Neutrophil (primary cell): ENCODE measurements at regions not wholly inside any gene's neighbourhood (a gene's known extent, or its start where the extent isn't known, plus 50 kb on each side); places are given as distances from the start of the nearest gene placed in this dataset.

Experiments used
- H3K27ac ChIP-seq: fragments of 200-600 bp; sonication (generic); 2 replicates; pipeline ENCODE4 v1.5.1; 2016; ENCODE audit warnings: mild to moderate bottlenecking, moderate library complexity
- H3K27me3 ChIP-seq: fragments of 200-600 bp; sonication (generic); 2 replicates; pipeline ENCODE4 v1.6.0; 2016; ENCODE audit warnings: mild to moderate bottlenecking
- H3K36me3 ChIP-seq: fragments of 200-600 bp; sonication (generic); 2 replicates; pipeline ENCODE4 v1.5.1; 2017
- H3K4me1 ChIP-seq, 2 experiments: fragments of 200-600 bp in 1 of 2; sonication (generic) in 1 of 2; 1 replicate in 1 of 2; 2 replicates in 1 of 2; pipeline versions ENCODE4 v1.5.1 to v1.6.1; 2013 to 2016; ENCODE audit warnings: low read depth in 1 of 2, low read length in 1 of 2, mild to moderate bottlenecking in 1 of 2, moderate library complexity in 1 of 2; ENCODE audit not compliant: control insufficient read depth in 1 of 2, insufficient read depth in 1 of 2
- H3K4me3 ChIP-seq, 2 experiments: fragments of 200-600 bp in 1 of 2; sonication (generic) in 1 of 2; 1 replicate in 1 of 2; 2 replicates in 1 of 2; pipeline ENCODE4 v1.5.1; 2013 to 2016; ENCODE audit warnings: low read depth in 1 of 2, low read length in 1 of 2, mild to moderate bottlenecking in 1 of 2, moderate library complexity in 1 of 2
- H3K9me3 ChIP-seq: fragments of 200-600 bp; sonication (generic); 2 replicates; pipeline ENCODE4 v1.5.1; 2016
- CTCF ChIP-seq: fragments of 200-600 bp; sonication (generic); IDR thresholded peaks from 2 replicates; pipeline ENCODE4 v1.5.1; 2016; ENCODE audit warnings: antibody characterized with exemption

- no peak overlapping the region for H3K4me3 ChIP-seq
- H3K27ac ChIP-seq: no peak overlapping the region
- no peak for TF ChIP-seq CTCF
- no peaks in the 10 kb centered on the region for H3K27me3 ChIP-seq
- no peaks in the 10 kb centered on the region for H3K36me3 ChIP-seq
- H3K9me3 ChIP-seq: no peaks in the 10 kb centered on the region
- no peaks in the 10 kb centered on the region for H3K4me1 ChIP-seq
Measured at GRCh38 chr3:39605837-39606236, 138.4 kb downstream of the MOBP start.

GRCh38 chr3:39626198-39626597, 158.7 kb downstream of the MOBP start:
- H3K27ac ChIP-seq: no peak overlapping the region
- TF ChIP-seq CTCF: no peak
- no peaks in the 10 kb centered on the region for H3K4me1 ChIP-seq

GRCh38 chr3:39631136-39631535, 163.7 kb downstream of the MOBP start:
- TF ChIP-seq CTCF: no peak

More at GRCh38 chr3:39626198-39626597, 158.7 kb downstream of the MOBP start:
- H3K36me3 ChIP-seq: no peaks in the 10 kb centered on the region
- no peaks in the 10 kb centered on the region for H3K27me3 ChIP-seq
- H3K9me3 ChIP-seq: no peaks in the 10 kb centered on the region
- H3K4me3 ChIP-seq: no peak overlapping the region

GRCh38 chr3:39637807-39638206, 170.3 kb downstream of the MOBP start:
- Histone ChIP-seq H3K4me3 (no peak overlapping the region), H3K27ac (no peak overlapping the region), H3K9me3 (no peaks in the 10 kb centered on the region), H3K36me3 (no peaks in the 10 kb centered on the region), H3K4me1 (no peaks in the 10 kb centered on the region), H3K27me3 (no peaks in the 10 kb centered on the region)
- no peak for TF ChIP-seq CTCF

More at GRCh38 chr3:39631136-39631535, 163.7 kb downstream of the MOBP start:
- no peak overlapping the region for H3K27ac ChIP-seq
- no peaks in the 10 kb centered on the region for H3K4me1 ChIP-seq
- no peaks in the 10 kb centered on the region for H3K9me3 ChIP-seq
- no peaks in the 10 kb centered on the region for H3K36me3 ChIP-seq
- H3K4me3 ChIP-seq: no peak overlapping the region
- H3K27me3 ChIP-seq: no peaks in the 10 kb centered on the region

- H3K36me3 ChIP-seq: no peaks in the 10 kb centered on the region
- TF ChIP-seq CTCF: no peak
- H3K27me3 ChIP-seq: no peaks in the 10 kb centered on the region
- no peaks in the 10 kb centered on the region for H3K9me3 ChIP-seq
- no peak overlapping the region for H3K27ac ChIP-seq
- H3K4me1 ChIP-seq: no peaks in the 10 kb centered on the region
- H3K4me3 ChIP-seq: no peak overlapping the region
Measured at GRCh38 chr3:39638301-39638700, 170.8 kb downstream of the MOBP start.
